ENCODE measurements at regions not wholly inside any gene's neighbourhood (a gene's known extent, or its start where the extent isn't known, plus 50 kb on each side); places are given as distances from the start of the nearest gene placed in this dataset.

GRCh38 chr22:22714600-22715335, 70.4 kb downstream of the GGTLC2 start:
- Histone ChIP-seq H3K27me3 (peaks cover 15% of the 10 kb centered on the region), H3K9me3 (no peaks in the 10 kb centered on the region), H3K4me3 (ENCODE audit: low read depth, low read length) (no peak overlapping the region), H3K4me1 (no peaks in the 10 kb centered on the region), H3K36me3 (no peaks in the 10 kb centered on the region)
- no peak for TF ChIP-seq CTCF (IDR thresholded peaks at IDR 0.05; ENCODE audit: low read depth, low read length)
- DNase-seq: no peak

GRCh38 chr22:22716136-22716665, 71.8 kb downstream of the GGTLC2 start:
- no peaks in the 10 kb centered on the region for H3K9me3 ChIP-seq
- no peaks in the 10 kb centered on the region for H3K36me3 ChIP-seq
- no peaks in the 10 kb centered on the region for H3K4me1 ChIP-seq
- DNase-seq: no peak
- no peak overlapping the region for H3K4me3 ChIP-seq (ENCODE audit: low read depth, low read length)
- H3K27me3 ChIP-seq: peaks cover 17% of the 10 kb centered on the region
- no peak for TF ChIP-seq CTCF (IDR thresholded peaks at IDR 0.05; ENCODE audit: low read depth, low read length)

GRCh38 chr22:22717664-22718063, 73.2 kb downstream of the GGTLC2 start:
- Histone ChIP-seq H3K4me3 (ENCODE audit: low read depth, low read length) (no peak overlapping the region), H3K9me3 (no peaks in the 10 kb centered on the region), H3K36me3 (no peaks in the 10 kb centered on the region), H3K27me3 (peaks cover 25% of the 10 kb centered on the region), H3K4me1 (no peaks in the 10 kb centered on the region)
- no peak for TF ChIP-seq CTCF (IDR thresholded peaks at IDR 0.05; ENCODE audit: low read depth, low read length)
- no peak for DNase-seq

- Histone ChIP-seq H3K9me3 (no peaks in the 10 kb centered on the region), H3K4me1 (no peaks in the 10 kb centered on the region), H3K36me3 (no peaks in the 10 kb centered on the region), H3K27me3 (peaks cover 39% of the 10 kb centered on the region), H3K4me3 (ENCODE audit: low read depth, low read length) (no peak overlapping the region)
- peak; percentile 56 for DNase-seq
- peak; percentile 83 for TF ChIP-seq CTCF (IDR thresholded peaks at IDR 0.05; ENCODE audit: low read depth, low read length)
Measured at GRCh38 chr22:22720201-22720723, 75.8 kb downstream of the GGTLC2 start.

GRCh38 chr22:22720724-22721261, 76.4 kb downstream of the GGTLC2 start:
- Histone ChIP-seq H3K9me3 (no peaks in the 10 kb centered on the region), H3K36me3 (no peaks in the 10 kb centered on the region), H3K27me3 (peaks cover 41% of the 10 kb centered on the region), H3K4me3 (ENCODE audit: low read depth, low read length) (no peak overlapping the region), H3K4me1 (no peaks in the 10 kb centered on the region)
- DNase-seq: no peak
- no peak for TF ChIP-seq CTCF (IDR thresholded peaks at IDR 0.05; ENCODE audit: low read depth, low read length)
